ENCODE measurements at regions not wholly inside any gene's neighbourhood (a gene's known extent, or its start where the extent isn't known, plus 50 kb on each side); places are given as distances from the start of the nearest gene placed in this dataset.

- Histone ChIP-seq H3K27ac (no peak overlapping the region), H3K9me3 (no peaks in the 10 kb centered on the region), H3K4me1 (replicated peaks) (no peaks in the 10 kb centered on the region), H3K27me3 (replicated peaks; ENCODE audit: insufficient read depth) (peaks cover 1% of the 10 kb centered on the region), H3K36me3 (no peaks in the 10 kb centered on the region), H3K4me3 (no peak overlapping the region)
- no peak for DNase-seq (ENCODE audit: low spot score)
- WGBS, result 89% methylated on average over 5 of the region's 5 CpGs
- TF ChIP-seq POLR2AphosphoS5 (IDR thresholded peaks at IDR 0.05), result no peak
- no peak for TF ChIP-seq POLR2A (IDR thresholded peaks at IDR 0.05)
- TF ChIP-seq CTCF (IDR thresholded peaks at IDR 0.05), result no peak
- intact Hi-C loops (cut with DNase I), result no loop called here
These were observed 203.0 kb downstream of the TRIM29 start for GRCh38 chr11:119934866-119935265.

GRCh38 chr11:119934267-119934666, 203.6 kb downstream of the TRIM29 start:
- H3K4me3 ChIP-seq, result no peak overlapping the region
- TF ChIP-seq POLR2A (IDR thresholded peaks at IDR 0.05) (no peak), CTCF (IDR thresholded peaks at IDR 0.05) (no peak), POLR2AphosphoS5 (IDR thresholded peaks at IDR 0.05) (no peak)
- 94% methylated on average over 4 of the region's 4 CpGs for WGBS
- no peaks in the 10 kb centered on the region for H3K36me3 ChIP-seq
- H3K27ac ChIP-seq, result no peak overlapping the region
- H3K4me1 ChIP-seq (replicated peaks), result no peaks in the 10 kb centered on the region
- peaks cover 1% of the 10 kb centered on the region for H3K27me3 ChIP-seq (replicated peaks; ENCODE audit: insufficient read depth)
- intact Hi-C loops (cut with DNase I), result no loop called here
- no peak for DNase-seq (ENCODE audit: low spot score)
- H3K9me3 ChIP-seq, result no peaks in the 10 kb centered on the region

GRCh38 chr11:119933584-119933983, 204.3 kb downstream of the TRIM29 start:
- no peak for DNase-seq (ENCODE audit: low spot score)
- Histone ChIP-seq H3K27me3 (replicated peaks; ENCODE audit: insufficient read depth) (peaks cover 1% of the 10 kb centered on the region), H3K27ac (no peak overlapping the region), H3K4me3 (no peak overlapping the region), H3K36me3 (no peaks in the 10 kb centered on the region), H3K4me1 (replicated peaks) (no peaks in the 10 kb centered on the region), H3K9me3 (no peaks in the 10 kb centered on the region)
- no peak for TF ChIP-seq CTCF (IDR thresholded peaks at IDR 0.05)
- no peak for TF ChIP-seq POLR2A (IDR thresholded peaks at IDR 0.05)
- intact Hi-C loops (cut with DNase I), result no loop called here
- 56% methylated on average over 5 of the region's 5 CpGs for WGBS

GRCh38 chr11:119932828-119933562, 204.0 kb upstream of the NECTIN1 start:
- Histone ChIP-seq H3K27ac (no peak overlapping the region), H3K4me1 (replicated peaks) (no peaks in the 10 kb centered on the region), H3K27me3 (replicated peaks; ENCODE audit: insufficient read depth) (peaks cover 1% of the 10 kb centered on the region), H3K4me3 (no peak overlapping the region), H3K36me3 (no peaks in the 10 kb centered on the region), H3K9me3 (no peaks in the 10 kb centered on the region)
- no peak for DNase-seq (ENCODE audit: low spot score)
- TF ChIP-seq POLR2AphosphoS5 (IDR thresholded peaks at IDR 0.05) (no peak), CTCF (IDR thresholded peaks at IDR 0.05) (no peak), POLR2A (IDR thresholded peaks at IDR 0.05) (no peak)
- intact Hi-C loops (cut with DNase I), result no loop called here
- WGBS, result 73% methylated on average over 9 of the region's 9 CpGs

GRCh38 chr11:119928047-119928446, 199.0 kb upstream of the NECTIN1 start:
- H3K36me3 ChIP-seq, result no peaks in the 10 kb centered on the region
- H3K4me1 ChIP-seq (replicated peaks), result no peaks in the 10 kb centered on the region
- WGBS, result 88% methylated on average over 4 of the region's 4 CpGs
- TF ChIP-seq CTCF (IDR thresholded peaks at IDR 0.05), result no peak
- TF ChIP-seq POLR2AphosphoS5 (IDR thresholded peaks at IDR 0.05), result no peak
- TF ChIP-seq POLR2A (IDR thresholded peaks at IDR 0.05), result no peak
- DNase-seq (ENCODE audit: low spot score), result no peak
- H3K4me3 ChIP-seq, result no peak overlapping the region
- intact Hi-C loops (cut with DNase I), result no loop called here
- no peaks in the 10 kb centered on the region for H3K9me3 ChIP-seq
- no peak overlapping the region for H3K27ac ChIP-seq
- H3K27me3 ChIP-seq (replicated peaks; ENCODE audit: insufficient read depth), result no peaks in the 10 kb centered on the region

Measured in prostate gland (tissue), 2 donors.